Activated CD8-positive, alpha-beta memory T cell treated with anti-CD3 and anti-CD28 coated beads for 48 hours (primary cell): ENCODE measurements at regions not wholly inside any gene's neighbourhood (a gene's known extent, or its start where the extent isn't known, plus 50 kb on each side); places are given as distances from the start of the nearest gene placed in this dataset.
"Not testable (repeated sequence)": the region's sequence is repeated elsewhere in the genome, so short reads cannot be mapped to it uniquely, and the experiment has no call there.

ENCODE experiments used
- DNase-seq, 3 experiments: peaks; one replicate each; pipeline ENCODE4 v3.0.0-alpha.2; 2020; ENCODE audit warnings: low read depth in 2 of 3, low spot score in 2 of 3

DNA sequence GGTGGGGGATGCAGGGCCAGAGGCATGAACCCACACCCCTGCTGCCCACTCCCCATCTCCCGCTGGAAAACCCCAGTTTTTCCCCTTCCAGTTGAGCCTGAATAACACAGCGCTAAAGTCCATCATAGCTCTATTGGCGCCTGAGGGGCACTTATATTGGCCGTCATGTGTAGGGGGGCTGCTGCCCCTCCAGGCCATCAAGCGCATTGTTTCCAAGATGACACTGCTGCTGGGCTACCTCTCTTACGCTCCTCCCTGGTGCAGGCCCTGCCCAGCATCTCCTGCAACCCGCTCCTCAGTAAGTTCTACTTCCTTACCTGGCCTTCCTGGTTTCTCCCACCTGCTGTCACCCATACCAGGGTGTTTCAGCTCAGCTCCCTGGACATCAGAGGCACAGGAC, 205.0 kb upstream of the RPL34 start:
- no peak for DNase-seq

GRCh38 chr4:108411836-108412235, 208.5 kb upstream of the RPL34 start:
- no peak for DNase-seq

DNA sequence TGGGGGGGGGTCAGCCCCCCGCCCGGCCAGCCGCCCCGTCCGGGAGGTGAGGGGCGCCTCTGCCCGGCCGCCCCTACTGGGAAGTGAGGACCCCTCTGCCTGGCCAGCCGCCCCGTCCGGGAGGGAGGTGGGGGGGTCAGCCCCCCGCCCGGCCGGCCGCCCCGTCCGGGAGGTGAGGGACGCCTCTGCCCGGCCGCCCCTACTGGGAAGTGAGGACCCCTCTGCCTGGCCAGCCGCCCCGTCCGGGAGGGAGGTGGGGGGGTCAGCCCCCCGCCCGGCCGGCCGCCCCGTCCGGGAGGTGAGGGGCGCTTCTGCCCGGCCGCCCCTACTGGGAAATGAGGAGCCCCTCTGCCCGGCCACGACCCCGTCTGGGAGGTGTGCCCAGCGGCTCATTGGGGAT, 210.7 kb upstream of the RPL34 start:
- not testable (repeated sequence) for DNase-seq

DNA sequence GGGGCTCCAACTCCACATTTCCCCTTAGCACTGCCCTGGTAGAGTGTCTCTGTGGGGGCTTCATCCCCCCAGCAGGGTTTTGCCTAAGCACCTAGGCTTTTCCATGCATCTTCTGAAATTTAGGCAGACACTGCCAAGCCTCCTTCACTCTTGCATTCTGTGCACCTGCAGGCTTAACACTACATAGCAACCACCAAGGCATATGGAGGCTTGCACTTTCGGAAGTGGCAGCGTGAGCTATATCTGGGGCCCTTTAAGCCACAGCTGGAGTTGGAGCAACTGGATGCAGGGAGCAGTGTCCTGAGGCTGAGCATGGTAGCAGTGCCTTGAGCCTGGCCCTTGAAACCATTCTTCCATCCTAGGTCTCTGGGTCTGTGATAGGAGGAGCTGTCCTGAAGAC, 214.8 kb upstream of the RPL34 start:
- DNase-seq, result no peak

GRCh38 chr4:108400309-108400708, 220.1 kb upstream of the RPL34 start:
- no peak for DNase-seq

DNA sequence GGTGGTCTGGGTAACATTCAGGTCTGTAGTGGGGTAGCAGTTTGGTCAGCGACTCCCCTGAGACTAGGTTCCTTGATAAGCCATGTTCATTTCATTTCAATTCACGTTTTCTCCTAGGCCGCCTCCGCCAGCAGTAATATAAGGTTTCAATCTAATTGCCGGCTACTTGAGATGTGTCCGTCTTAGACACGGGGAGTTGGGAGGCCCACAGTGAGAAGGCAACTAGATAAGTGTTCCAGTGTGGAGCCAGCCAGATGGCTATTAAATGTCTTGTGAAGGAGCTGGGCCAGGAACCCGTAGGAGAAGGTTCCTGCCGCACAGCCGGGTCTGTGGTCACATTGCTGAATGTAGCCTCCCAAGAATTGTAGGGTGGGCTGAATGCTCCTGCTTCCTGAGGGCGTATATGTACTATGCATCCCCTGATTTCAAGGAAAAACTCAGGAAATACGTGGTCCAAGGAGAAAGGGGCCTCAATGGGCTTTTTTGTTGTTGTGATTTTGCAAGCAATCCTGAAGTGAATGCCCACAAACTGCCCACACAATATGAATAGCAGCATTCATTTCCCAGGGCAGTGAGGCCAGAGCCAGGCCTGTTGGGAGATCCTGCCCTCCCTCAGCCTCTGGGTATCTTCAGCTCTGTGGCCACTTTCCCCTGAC, 220.6 kb upstream of the RPL34 start:
- DNase-seq, result no peak

DNA sequence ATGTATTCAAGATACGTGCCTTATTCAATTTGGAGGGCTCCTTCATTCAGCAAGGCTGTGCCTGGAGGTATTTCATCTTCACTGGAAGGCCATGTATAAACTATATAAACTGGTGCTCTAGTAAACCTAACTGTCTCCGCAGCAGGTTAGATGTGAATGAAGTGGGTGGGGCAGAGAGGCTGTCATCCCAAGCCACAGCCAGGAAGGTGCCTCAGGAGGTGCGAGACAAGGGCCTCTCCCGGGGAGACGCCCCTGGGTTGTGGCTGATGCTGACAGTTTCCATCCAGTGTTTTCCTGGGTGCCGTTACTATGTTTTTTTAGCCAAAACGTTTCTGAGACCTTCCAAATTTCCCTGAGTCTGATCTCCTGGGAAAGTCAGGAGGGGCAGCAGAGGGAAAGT, 221.5 kb upstream of the RPL34 start:
- no peak for DNase-seq

DNA sequence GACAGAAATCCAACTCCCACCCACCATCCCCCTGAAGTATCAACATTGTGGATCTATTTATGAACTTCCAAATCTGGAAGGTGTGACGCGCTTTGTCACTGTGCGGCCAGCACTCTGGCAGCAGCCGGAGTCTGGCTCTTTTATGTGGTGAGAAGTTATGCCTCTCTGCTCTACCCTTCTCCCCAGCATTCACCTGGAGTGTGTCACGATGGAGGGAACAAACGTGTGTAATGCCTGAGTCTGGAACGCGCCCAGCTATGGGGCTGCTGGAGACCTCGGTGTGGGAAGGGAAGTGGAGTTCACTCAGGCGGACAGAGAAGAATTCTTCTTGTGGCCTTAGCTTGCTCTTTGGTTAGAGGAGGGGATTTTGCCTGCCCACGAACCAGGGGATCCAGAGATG, 222.1 kb upstream of the RPL34 start:
- no peak for DNase-seq

DNA sequence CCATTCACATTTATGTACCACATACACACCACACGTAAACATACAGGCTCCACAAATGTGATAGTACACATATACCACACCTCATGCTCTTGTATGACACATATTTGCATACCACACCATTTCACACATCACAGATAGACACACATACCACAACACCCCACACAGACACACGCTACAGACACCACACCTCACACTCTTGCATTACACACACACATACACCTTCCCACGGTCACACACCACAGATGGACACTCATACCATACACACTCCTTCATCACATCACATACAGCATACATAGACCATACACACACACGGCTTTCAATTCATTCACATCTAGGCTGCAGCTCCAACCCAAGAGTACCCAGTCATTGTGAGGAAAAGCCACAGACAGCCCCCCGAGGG, 222.5 kb upstream of the RPL34 start:
- no peak for DNase-seq

GRCh38 chr4:108396900-108397497, 223.4 kb upstream of the RPL34 start:
- DNase-seq, result no peak

GRCh38 chr4:108395786-108396185, 224.6 kb upstream of the RPL34 start:
- no peak for DNase-seq

GRCh38 chr4:108393890-108394472, 225.2 kb upstream of the LEF1 start:
- DNase-seq, result no peak

- DNase-seq, result no peak
Observed at GRCh38 chr4:108391701-108392455, 223.1 kb upstream of the LEF1 start.

GRCh38 chr4:108385076-108385475, 216.3 kb upstream of the LEF1 start:
- no peak for DNase-seq

GRCh38 chr4:108384544-108384943, 215.8 kb upstream of the LEF1 start:
- no peak for DNase-seq

- DNase-seq, result no peak
Observed at GRCh38 chr4:108383157-108383556, 214.4 kb upstream of the LEF1 start.

DNA sequence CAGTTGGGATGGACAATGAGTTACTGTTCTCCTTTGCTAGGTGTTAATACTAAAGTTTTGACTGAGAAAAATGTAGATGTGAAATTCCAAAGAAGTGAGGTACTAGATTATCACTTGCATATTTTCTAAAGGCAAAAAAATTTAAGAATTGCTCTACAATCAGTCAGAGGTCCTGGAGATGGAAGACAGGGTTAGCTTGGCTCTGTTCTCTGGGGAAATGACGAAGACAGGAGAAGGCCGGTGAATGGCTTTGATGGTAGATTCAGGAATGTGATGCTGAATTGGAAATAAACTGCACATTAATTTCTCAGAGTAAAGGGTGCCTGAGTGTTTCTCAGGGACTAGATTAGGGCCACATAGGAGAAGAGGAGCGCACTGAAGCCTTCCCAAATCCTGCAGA, 214.0 kb upstream of the LEF1 start:
- no peak for DNase-seq

GRCh38 chr4:108378164-108378563, 209.4 kb upstream of the LEF1 start:
- DNase-seq, result no peak

DNA sequence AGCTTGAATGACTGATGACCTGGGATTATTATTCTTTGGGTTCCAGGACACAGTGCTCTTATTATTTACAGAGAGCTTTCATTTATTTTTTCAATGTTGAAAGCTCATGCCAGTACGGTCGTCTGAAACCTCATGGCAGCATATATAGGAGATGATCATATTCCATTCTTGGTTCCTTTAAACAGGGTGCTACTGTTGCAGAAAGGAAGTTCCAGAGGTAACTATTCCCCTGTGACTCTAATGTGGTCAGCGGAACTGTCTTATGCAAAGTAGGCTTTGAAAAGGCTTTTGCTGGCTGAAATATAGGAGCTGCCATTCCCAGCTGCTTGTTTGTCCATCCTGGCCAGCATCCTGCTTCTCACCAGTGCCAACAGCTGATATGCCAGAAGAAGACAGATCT, 208.3 kb upstream of the LEF1 start:
- DNase-seq, result no peak

- no peak for DNase-seq
Observed at GRCh38 chr4:108375434-108375833, 206.7 kb upstream of the LEF1 start.

DNA sequence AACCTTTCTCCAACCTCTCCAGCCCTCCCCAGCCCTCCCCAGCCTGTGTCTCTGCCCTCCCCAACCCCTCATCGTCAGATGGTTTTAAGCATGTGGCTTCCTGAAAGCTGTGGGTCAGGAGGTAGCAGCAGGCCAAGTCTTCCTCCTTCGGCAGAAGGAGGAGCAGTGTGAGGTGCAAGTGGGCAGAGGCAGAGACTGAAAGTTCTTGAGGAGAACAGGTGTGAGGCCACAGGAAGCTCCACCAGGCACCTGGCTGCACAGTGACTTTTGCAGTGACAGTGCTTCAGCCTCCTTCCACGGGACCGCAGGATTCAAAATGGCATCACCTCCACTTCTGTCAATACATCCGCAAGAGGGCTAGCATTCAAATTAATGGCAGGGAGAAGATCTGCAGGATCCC, 203.9 kb upstream of the LEF1 start:
- no peak for DNase-seq

DNA sequence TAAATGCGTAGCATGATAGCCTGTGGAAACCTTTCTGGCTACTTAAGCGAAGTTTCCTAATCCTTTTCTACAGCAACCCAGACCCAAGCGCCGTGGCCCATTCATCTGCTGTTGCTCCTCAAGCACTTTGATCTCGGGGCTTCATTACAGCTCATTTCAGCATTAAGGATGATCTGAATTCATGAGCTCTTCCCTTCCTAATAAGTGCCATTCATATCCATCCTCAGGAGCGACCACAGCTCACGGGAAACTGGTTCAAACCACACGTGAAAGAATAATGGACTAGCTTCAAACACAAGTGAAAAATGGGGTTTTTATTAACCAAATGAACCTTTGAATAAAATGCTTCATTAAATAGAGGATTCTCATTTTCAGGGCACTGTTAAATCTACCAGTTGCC, 202.6 kb upstream of the LEF1 start:
- DNase-seq, result no peak
